B cell (primary cell): ENCODE measurements at regions not wholly inside any gene's neighbourhood (a gene's known extent, or its start where the extent isn't known, plus 50 kb on each side); places are given as distances from the start of the nearest gene placed in this dataset.
"Not testable (repeated sequence)": the region's sequence is repeated elsewhere in the genome, so short reads cannot be mapped to it uniquely, and the experiment has no call there.

Source experiments
- ATAC-seq: fragments of 200-7000 bp; cut with Tn5 transposase; one replicate; pipeline ENCODE4 v1.10.0; 2021; ENCODE audit warnings: low read depth, mild to moderate bottlenecking, moderate number of reproducible peaks, moderate library complexity
- CTCF ChIA-PET: fragments of 350-600 bp; sonication (Branson Sonifier 250); formaldehyde crosslinking; loops from one replicate; lab custom pipeline; 2021; ENCODE audit warnings: antibody characterized with exemption, inconsistent platforms; lab: Charles Lee
- POLR2A ChIA-PET: fragments of 350-600 bp; sonication (Branson Sonifier 250); formaldehyde crosslinking; loops from one replicate; lab custom pipeline; 2021; ENCODE audit warnings: antibody characterized with exemption; lab: Charles Lee
- DNase-seq: peaks from one replicate; pipeline ENCODE4 v3.0.0; 2013
- H2AFZ ChIP-seq: 2 replicates; pipeline ENCODE4 v1.6.1; 2012; ENCODE audit warnings: mild to moderate bottlenecking, low read depth, low read length; ENCODE audit not compliant: insufficient read depth, poor library complexity, severe bottlenecking
- H3K27ac ChIP-seq, 2 donors: 1 replicate in 1 of 2; 2 replicates in 1 of 2; pipeline ENCODE4 v1.5.1; 2012 to 2013; ENCODE audit warnings: low read length in 2 of 2, mild to moderate bottlenecking in 2 of 2, moderate library complexity in 1 of 2
- H3K27me3 ChIP-seq, 4 experiments: fragments of 200-600 bp in 1 of 4; sonication (generic) in 1 of 4; replicated peaks in 1 of 4; 1 replicate in 2 of 4; 2 replicates in 2 of 4; pipeline versions ENCODE4 v1.6.1 to v1.7.0; 2013 to 2016; ENCODE audit warnings: low read length in 3 of 4, mild to moderate bottlenecking in 2 of 4, mixed read lengths in 1 of 4, moderate library complexity in 1 of 4; ENCODE audit not compliant: insufficient read depth in 4 of 4, control insufficient read depth in 3 of 4; ENCODE audit errors: control extremely low read depth in 1 of 4
- H3K36me3 ChIP-seq, 2 experiments: replicated peaks in 1 of 2; 1 replicate in 1 of 2; 2 replicates in 1 of 2; pipeline versions ENCODE4 v1.6.1 to v1.7.1; 2013; ENCODE audit warnings: low read length in 1 of 2; ENCODE audit not compliant: insufficient read depth in 2 of 2, control insufficient read depth in 1 of 2; ENCODE audit errors: control extremely low read depth in 1 of 2, extremely low read depth in 1 of 2
- H3K4me1 ChIP-seq, 2 donors: fragments of 200-600 bp in 1 of 2; sonication (generic) in 1 of 2; 1 replicate in 1 of 2; 2 replicates in 1 of 2; pipeline versions ENCODE4 v1.5.1 to v1.6.1; 2013 to 2017; ENCODE audit warnings: low read length in 2 of 2; ENCODE audit not compliant: control insufficient read depth in 2 of 2, insufficient read depth in 2 of 2
- H3K4me2 ChIP-seq: replicated peaks from 2 replicates; pipeline ENCODE3; 2012; ENCODE audit warnings: mild to moderate bottlenecking, low read depth, low read length; ENCODE audit not compliant: poor library complexity, severe bottlenecking
- H3K4me3 ChIP-seq, 5 experiments: fragments of 200-600 bp in 1 of 5; sonication (generic) in 1 of 5; 1 replicate in 3 of 5; 2 replicates in 2 of 5; pipeline versions ENCODE4 v1.5.1 to v1.7.0; 2011 to 2016; ENCODE audit warnings: low read length in 4 of 5, mild to moderate bottlenecking in 4 of 5, low read depth in 2 of 5, control low read depth in 1 of 5, moderate library complexity in 1 of 5; ENCODE audit not compliant: insufficient read depth in 1 of 5; ENCODE audit errors: control extremely low read depth in 1 of 5, extremely low read depth in 1 of 5
- H3K79me2 ChIP-seq: fragments of 200-600 bp; sonication (generic); one replicate; pipeline ENCODE4 v1.6.0; 2016; ENCODE audit warnings: low read length; ENCODE audit not compliant: control insufficient read depth, insufficient read depth
- H3K9ac ChIP-seq: fragments of 200-600 bp; sonication (generic); 2 replicates; pipeline ENCODE4 v1.6.1; 2017; ENCODE audit warnings: mild to moderate bottlenecking, low read length, moderate library complexity
- H3K9me3 ChIP-seq, 3 donors: one replicate each; pipeline versions ENCODE4 v1.6.1 to v1.7.1; 2013; ENCODE audit warnings: low read length in 2 of 3; ENCODE audit not compliant: control insufficient read depth in 2 of 3, insufficient read depth in 1 of 3; ENCODE audit errors: control extremely low read depth in 1 of 3
- H4K20me1 ChIP-seq: 2 replicates; pipeline ENCODE4 v1.6.0; 2012; ENCODE audit warnings: mild to moderate bottlenecking, low read length; ENCODE audit not compliant: insufficient read depth, control insufficient read depth, poor library complexity, severe bottlenecking
- H3K27ac Mint-ChIP-seq: one replicate; pipeline ENCODE4 v1.8.0; 2021; ENCODE audit warnings: mixed read lengths
- H3K27me3 Mint-ChIP-seq: one replicate; pipeline ENCODE4 v1.8.0; 2021; ENCODE audit warnings: mixed read lengths
- H3K4me1 Mint-ChIP-seq: one replicate; pipeline ENCODE4 v1.8.0; 2021; ENCODE audit warnings: mixed read lengths
- H3K4me3 Mint-ChIP-seq: one replicate; pipeline ENCODE4 v1.8.0; 2021; ENCODE audit warnings: mixed read lengths
- H3K9me3 Mint-ChIP-seq: one replicate; pipeline ENCODE4 v1.8.0; 2022; ENCODE audit warnings: mixed read lengths; ENCODE audit not compliant: insufficient read depth
- CTCF ChIP-seq: fragments of 200-600 bp; IDR thresholded peaks from one replicate; pipeline ENCODE4 v1.8.0; 2022; ENCODE audit warnings: antibody characterized with exemption, mild to moderate bottlenecking
- EZH2 ChIP-seq: IDR thresholded peaks from 2 replicates; pipeline ENCODE4 v1.6.1; 2012; ENCODE audit warnings: borderline replicate concordance, low read depth, mild to moderate bottlenecking, moderate library complexity, low read length; ENCODE audit not compliant: insufficient read depth, poor library complexity, severe bottlenecking
- WGBS: methylation state at CpG from one replicate; pipeline ENCODE4 v1.1.5; 2013; ENCODE audit warnings: missing lambda C conversion rate; ENCODE audit not compliant: insufficient coverage; 5-methylcytosine and 5-hydroxymethylcytosine counted together
- intact Hi-C: fragments of 100-400 bp; cut with micrococcal nuclease; formaldehyde crosslinking; loops from one replicate; pipeline ENCODE4 v1.10.0; 2022

GRCh38 chr11:112666253-112666652 is 295.0 kb upstream of the NCAM1 start:
- Mint-ChIP-seq H3K9me3 (no peaks in the 10 kb centered on the region), H3K27me3 (no peaks in the 10 kb centered on the region), H3K4me3 (no peak overlapping the region), H3K4me1 (no peaks in the 10 kb centered on the region), H3K27ac (no peak overlapping the region)
- H3K36me3 ChIP-seq: no peaks in the 10 kb centered on the region
- H2AFZ ChIP-seq: no peak overlapping the region
- no peaks in the 10 kb centered on the region for H3K27me3 ChIP-seq
- TF ChIP-seq EZH2 (no peak), CTCF (no peak)
- H3K4me1 ChIP-seq: no peaks in the 10 kb centered on the region
- intact Hi-C loops: no loop called here
- 78% methylated on average over 1 of the region's 1 CpG for WGBS
- peaks cover 0 to 7% (median 0%) of the 10 kb centered on the region in 3 donors for H3K9me3 ChIP-seq
- no peak overlapping the region for H3K27ac ChIP-seq
- H3K4me2 ChIP-seq: no peak overlapping the region
- no peak overlapping the region for H3K9ac ChIP-seq
- DNase-seq (no peak), ATAC-seq (no peak)
- H4K20me1 ChIP-seq: no peaks in the 10 kb centered on the region
- CTCF ChIA-PET: no interaction called here
- H3K4me3 ChIP-seq: no peak overlapping the region
- POLR2A ChIA-PET: no interaction called here
- no peaks in the 10 kb centered on the region for H3K79me2 ChIP-seq

- no peak for DNase-seq
- Histone ChIP-seq H3K4me3 (no peak overlapping the region), H3K27ac (no peak overlapping the region), H3K9ac (no peak overlapping the region), H3K27me3 (no peaks in the 10 kb centered on the region), H4K20me1 (no peaks in the 10 kb centered on the region), H3K36me3 (no peaks in the 10 kb centered on the region), H2AFZ (no peak overlapping the region), H3K4me2 (no peak overlapping the region), H3K79me2 (no peaks in the 10 kb centered on the region), H3K4me1 (no peaks in the 10 kb centered on the region), H3K9me3 (peaks cover 0 to 12% (median 0%) of the 10 kb centered on the region in 3 donors)
- Mint-ChIP-seq H3K4me3 (no peak overlapping the region), H3K4me1 (no peaks in the 10 kb centered on the region), H3K9me3 (peaks cover 8% of the 10 kb centered on the region), H3K27me3 (peaks cover 8% of the 10 kb centered on the region), H3K27ac (no peak overlapping the region)
- TF ChIP-seq EZH2 (no peak), CTCF (no peak)
- ChIA-PET CTCF (no interaction called here), POLR2A (no interaction called here)
- 79% methylated on average over 7 of the region's 7 CpGs for WGBS
- ATAC-seq: no peak
- intact Hi-C loops: no loop called here
These were observed 290.2 kb upstream of the NCAM1 start for GRCh38 chr11:112670806-112671570.

GRCh38 chr11:112673401-112673800 is 287.8 kb upstream of the NCAM1 start:
- WGBS: 40% methylated on average over 1 of the region's 2 CpGs
- H3K4me1 Mint-ChIP-seq, ATAC-seq, H3K4me3 Mint-ChIP-seq, H3K79me2 ChIP-seq, H3K4me1 ChIP-seq, DNase-seq, POLR2A ChIA-PET, H3K4me3 ChIP-seq, H3K9ac ChIP-seq, CTCF ChIA-PET, H3K27ac ChIP-seq, H2AFZ ChIP-seq, H3K27ac Mint-ChIP-seq, H4K20me1 ChIP-seq, H3K4me2 ChIP-seq, H3K27me3 Mint-ChIP-seq, H3K36me3 ChIP-seq, intact Hi-C loops, H3K27me3 ChIP-seq, H3K9me3 Mint-ChIP-seq: not testable (repeated sequence)
- peaks cover 0 to 12% (median 0%) of the 10 kb centered on the region in 3 donors for H3K9me3 ChIP-seq
